GM18951 (cell line): ENCODE measurements at regions not wholly inside any gene's neighbourhood (a gene's known extent, or its start where the extent isn't known, plus 50 kb on each side); places are given as distances from the start of the nearest gene placed in this dataset.

Experiments
- POLR2A ChIP-seq: IDR thresholded peaks from 4 replicates; pipeline ENCODE4 v1.6.1; 2011; ENCODE audit warnings: mild to moderate bottlenecking; ENCODE audit not compliant: insufficient read length, insufficient read depth; ENCODE audit errors: extremely low read depth
- in situ Hi-C: fragments of 300-500 bp; cut with MboI; formaldehyde crosslinking; loops from one replicate; pipeline ENCODE4 v1.12.0; 2022; ENCODE audit warnings: low sequenced_read_pairs, mixed read lengths, inconsistent platforms; ENCODE audit not compliant: unreplicated experiment

DNA sequence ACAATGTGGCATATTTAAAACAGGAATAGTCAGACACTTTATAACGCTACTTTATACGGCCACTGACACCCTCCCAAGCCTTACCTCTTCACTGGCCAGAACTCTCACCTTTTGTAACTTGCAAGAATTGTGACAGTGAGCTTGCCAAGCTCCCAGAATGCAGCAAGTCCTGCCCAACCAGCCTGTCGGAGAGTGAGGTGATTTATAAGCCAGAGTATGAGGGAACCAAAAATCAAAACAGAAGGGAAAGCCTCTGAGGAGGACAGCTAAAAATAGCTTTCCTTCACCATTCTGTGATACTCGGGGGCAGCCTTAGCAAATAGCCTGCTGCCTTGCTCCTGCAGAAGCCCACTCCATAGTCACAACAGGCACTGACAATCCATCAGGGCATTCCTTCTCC is 229.7 kb downstream of the FAM76B start:
- in situ Hi-C loops = no loop called here
- no peak for TF ChIP-seq POLR2A

DNA sequence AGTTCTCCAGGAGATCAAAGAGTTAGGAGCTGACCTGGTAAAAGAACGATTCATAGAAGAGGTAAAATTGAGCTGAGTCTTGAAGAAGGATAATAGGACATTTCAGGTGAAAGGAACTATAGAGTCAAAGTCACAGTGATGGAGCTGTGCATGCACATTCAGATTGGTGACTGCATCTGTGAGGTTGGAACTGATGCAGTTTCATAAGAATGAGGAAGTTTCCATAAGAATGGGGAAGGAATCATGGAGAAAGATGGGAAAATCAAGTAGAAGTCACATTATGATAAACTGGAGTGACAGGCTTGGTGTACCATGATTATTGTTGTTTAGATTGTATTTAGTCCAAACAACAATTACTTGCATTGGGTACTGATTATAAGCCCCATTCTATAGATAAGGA is 232.2 kb downstream of the FAM76B start:
- TF ChIP-seq POLR2A = no peak
- in situ Hi-C loops = no loop called here

DNA sequence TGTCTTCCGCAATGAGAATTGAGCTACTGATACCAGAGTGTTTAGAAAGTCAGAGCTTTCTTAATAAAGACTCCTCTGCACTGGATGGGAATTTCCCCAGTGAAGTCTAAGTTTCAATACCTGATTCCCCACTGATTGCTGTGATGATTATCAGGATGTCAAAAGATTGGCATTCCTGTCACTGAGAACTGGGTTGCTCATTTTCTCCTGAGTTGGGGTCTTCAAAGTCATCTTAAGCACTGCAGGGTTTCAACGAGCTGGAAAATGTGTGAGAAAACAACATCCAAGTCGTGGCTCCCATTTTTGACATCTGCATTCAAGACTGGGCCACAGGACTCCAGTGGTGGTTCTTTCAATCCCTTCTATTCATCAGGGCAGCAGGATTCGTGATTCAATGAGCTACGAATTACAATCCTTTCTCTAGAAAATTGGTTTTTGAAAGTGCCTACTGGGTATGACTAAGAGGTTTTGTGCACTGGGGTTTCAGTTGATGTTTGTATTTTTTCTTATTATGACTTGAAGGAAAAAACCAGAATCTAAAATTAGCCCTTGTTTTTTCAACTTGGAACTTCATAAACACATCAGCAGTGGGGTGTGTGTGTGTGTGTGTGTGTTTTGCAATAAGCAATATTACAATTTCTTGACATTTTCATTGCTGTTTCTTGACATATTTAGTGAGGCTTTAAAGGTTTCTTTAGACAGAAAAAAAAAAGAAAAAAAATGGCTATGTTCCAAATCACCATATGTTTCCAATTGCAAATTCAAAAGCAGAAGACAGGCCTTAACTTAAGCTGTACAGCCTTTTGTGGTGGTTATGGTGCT is 233.0 kb downstream of the FAM76B start:
- in situ Hi-C loops = no loop called here

DNA sequence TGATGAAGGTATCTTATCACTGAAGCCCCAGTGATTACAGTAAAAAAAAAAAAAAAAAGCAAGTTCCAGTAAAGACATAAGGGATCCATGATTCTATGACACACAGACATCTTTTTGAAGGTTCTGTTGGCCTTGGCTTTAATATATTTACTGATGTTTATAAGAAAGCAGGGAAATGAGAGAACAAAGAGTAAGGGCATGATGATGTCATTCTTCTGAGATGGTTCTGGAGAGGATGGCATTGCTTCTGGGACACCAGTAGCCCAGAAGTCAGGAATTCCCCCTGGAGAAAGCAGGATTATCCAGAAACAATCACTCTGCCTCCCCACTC is 233.6 kb downstream of the FAM76B start:
- TF ChIP-seq POLR2A = no peak
- in situ Hi-C loops = no loop called here

More for the DNA sequence above, 233.0 kb downstream of the FAM76B start:
- TF ChIP-seq POLR2A = no peak

DNA sequence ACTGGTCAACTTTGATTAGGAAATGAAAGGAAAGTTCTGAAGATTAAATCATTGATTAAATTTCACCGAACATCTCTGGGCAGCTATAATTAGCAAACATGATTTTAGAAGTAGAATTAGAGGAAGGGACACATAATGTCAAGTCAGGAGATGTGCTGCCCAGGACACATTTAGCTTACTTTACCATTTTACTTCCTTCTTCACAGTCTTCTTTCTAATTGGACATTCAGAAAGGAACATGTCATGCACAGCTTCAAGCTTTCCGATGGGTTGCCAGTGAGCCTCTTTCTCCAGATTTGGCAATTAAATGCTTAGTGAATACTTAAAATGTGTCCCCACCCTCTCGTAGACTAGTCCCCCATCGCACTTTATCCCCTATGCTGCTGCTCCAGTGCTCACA is 234.7 kb downstream of the FAM76B start:
- in situ Hi-C loops = no loop called here
- no peak for TF ChIP-seq POLR2A

DNA sequence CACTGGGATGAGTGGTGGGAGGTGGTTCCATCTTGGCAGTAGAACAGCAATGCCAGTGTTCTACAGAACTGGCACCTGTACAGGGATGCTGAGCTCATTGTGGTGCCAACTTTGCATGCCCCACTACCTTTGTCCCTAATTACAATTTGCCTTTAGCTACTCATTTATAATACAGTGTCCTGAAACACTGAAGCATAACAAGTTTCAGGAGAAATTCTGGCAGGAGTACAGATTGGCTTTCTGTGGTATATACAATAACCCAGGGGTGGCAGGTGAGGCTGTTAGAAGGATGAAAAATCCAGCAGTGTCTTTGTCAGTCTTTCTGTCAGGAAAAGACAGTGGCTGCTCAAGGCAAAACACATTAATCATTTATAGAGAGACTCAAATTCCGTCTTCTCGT is 240.3 kb downstream of the FAM76B start:
- TF ChIP-seq POLR2A = no peak
- in situ Hi-C loops = no loop called here

DNA sequence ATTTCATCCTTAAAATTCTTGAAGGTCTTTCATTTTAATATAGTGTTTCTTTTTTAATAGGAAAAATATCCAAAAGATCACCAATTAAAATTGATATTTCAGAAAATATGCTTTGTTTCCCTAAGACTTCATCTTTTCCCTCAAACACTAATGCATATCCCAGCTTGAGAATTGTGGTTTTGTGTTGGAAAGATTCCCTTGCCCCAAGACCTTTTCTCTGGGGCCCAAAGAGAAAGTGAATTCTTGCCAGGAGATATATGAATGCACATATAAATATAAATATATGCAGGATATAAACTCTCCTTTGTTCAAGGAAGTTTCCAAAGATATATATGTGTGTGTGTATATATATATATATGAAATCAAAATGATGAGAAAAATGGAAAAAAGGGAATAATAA is 241.2 kb downstream of the FAM76B start:
- in situ Hi-C loops = no loop called here
- no peak for TF ChIP-seq POLR2A

DNA sequence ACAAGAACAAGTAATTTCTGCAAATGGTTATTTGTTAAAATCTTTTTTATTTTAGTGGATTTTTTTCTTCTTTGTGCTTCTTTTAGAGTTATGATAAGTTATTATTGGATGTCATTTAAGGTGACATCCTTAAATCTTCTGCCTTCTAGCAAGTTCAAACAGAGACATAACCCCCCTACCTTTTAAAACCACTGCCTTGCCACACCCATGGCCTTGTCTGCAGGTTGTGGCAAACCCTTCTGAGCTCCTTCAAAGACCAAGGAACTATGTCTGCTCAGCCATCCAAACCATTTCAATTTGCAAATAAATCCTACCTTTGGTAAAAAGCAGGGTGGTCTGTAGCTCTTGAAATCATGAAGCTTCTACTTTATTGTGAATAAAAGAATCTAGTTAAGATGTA is 241.6 kb downstream of the FAM76B start:
- TF ChIP-seq POLR2A = no peak
- in situ Hi-C loops = no loop called here

DNA sequence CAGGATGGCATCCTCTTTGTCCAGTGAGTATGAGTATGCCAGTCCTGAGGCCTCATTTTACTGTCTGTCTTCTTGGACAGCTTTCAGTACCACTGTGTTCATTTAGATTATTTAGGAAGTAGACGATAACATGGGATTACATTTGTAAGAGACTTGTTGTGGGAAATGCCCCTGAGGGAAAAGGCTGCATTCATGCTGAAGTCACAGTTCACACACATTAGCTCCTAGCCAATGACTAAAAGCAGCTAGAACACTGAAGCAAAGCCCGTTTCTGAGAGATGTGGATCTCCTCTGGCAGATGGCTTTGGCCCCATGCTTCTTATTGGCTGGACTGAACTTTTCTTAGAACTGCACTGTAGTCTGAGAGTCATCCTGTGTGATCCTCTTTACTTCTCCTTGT is 242.4 kb downstream of the FAM76B start:
- in situ Hi-C loops = no loop called here
- no peak for TF ChIP-seq POLR2A

DNA sequence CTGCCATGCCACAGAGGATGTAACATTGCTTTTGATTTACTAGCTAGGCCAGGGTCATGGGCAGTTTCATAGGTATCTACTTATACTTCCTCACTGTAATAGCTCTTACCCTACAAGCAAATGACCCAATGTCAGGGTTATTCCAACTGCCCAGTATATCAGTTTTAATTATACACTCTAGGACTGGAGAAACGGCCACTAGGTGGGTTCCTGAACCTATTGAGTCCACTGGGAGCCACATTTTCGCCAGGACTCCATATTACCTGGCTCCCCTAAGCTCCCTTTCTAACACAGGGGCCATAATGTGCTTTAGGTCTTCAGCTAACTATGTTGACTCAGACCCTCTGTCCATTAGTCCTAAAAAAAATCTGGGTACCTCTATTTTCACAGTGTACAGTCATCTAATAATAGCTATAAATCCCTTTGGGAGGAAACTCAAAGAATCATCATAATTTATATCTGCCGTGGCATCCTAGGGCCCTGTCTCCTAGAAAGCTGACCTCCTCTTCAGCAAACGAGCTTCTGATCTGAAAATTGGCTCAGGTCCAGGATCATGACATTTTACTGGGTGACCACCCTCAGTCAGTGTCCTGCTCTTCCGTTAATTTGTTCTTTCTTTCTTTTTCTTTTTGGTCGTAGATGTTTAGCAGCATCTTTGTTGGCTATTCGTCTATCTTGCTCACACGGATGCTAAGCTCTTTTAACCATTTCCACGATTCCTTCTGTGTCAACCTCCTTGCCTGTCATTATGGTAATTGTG is 244.3 kb downstream of the FAM76B start:
- in situ Hi-C loops = no loop called here
- TF ChIP-seq POLR2A = no peak

DNA sequence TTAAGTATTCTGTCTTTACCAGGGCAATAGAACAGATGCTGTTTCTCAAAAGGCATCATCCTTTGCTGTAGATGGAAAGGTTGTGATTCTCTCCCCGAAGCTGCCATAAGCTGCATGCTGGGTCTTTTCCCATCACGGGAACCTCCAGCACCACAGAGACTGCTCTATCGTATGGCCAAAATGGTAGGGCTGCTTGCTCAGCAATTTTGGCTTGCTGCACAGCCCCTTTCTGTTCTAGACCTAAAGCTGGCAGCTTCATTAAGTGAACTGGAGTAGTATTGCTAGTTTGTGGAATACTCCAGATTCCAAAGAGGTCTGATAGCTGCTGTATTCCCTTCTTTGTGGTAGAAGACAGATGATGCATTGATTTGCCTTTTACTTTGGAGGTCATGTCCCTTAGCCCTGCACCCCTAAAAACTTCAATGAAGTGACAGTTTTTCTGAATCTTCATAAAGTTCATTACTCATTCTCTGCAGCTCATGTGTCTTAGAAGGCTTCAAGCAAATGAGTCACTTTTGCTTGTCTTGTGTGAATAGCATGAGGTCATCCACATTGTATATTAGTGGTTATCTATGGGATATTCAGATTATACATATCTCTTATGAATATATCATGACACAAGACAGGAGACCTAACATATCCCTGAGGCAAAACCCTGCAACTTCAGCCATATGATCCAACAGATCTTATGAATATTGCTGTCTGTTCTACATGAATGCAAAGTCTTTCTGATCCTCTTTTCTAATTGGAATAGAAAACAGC is 245.3 kb downstream of the FAM76B start:
- in situ Hi-C loops = no loop called here
- TF ChIP-seq POLR2A = no peak

DNA sequence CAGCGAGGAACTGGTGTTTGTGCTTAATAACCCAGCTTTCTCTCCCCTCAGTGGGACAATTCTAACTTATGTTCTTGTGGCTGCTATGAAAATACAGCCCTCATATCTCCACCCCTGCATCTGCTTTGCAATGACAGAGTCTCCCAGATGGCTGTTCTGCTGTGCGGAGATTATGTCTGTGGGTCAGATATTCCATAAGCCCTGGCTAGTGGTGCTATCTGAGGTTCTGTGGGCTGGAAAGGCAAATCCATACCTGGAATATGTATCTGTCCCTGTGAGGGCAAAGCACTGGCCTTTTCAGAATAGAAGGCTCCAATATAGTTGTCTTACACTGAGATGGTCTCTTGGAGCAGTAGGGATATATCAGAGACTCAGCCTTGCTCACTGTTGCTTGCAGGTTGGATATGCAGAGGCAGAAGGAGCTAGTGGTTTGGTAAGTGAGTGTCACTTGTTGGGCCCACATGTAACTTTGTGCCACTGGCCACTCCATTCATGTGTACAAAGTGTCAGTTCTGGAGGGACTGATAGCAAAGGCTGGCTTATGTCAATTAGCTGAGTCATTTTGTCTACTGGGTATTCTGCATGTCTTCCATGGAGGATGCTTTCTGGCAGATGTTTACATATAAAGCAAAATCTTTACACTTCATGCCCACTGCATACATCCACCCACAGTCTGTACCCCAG is 246.6 kb downstream of the FAM76B start:
- in situ Hi-C loops = no loop called here
- TF ChIP-seq POLR2A = no peak

DNA sequence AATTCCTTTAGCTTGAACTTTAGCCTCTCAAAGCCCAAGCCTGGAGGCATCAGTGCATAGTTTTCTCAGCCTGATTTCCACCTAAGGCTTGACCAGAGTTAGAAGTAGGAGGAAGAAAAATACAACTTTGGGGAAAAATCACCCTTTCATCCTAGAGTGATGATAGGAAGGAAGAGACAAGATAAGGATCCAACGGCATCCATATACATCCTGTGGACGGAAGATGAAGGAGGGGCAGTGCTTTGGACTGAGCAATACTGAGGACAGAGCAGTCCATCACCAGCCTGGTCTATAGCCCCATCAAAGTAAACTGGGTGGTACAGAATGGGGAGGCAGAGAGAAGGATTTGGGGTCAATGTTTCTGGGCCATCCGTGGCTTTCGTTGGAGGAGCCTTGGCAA is 247.9 kb downstream of the FAM76B start:
- no peak for TF ChIP-seq POLR2A
- in situ Hi-C loops = no loop called here
